Inflammatory macrophage treated with lipopolysaccharide for 4 hours (primary cell): ENCODE measurements at regions not wholly inside any gene's neighbourhood (a gene's known extent, or its start where the extent isn't known, plus 50 kb on each side); places are given as distances from the start of the nearest gene placed in this dataset.
"Not testable (repeated sequence)": the region's sequence is repeated elsewhere in the genome, so short reads cannot be mapped to it uniquely, and the experiment has no call there.

Experiments
- DNase-seq: peaks from one replicate; pipeline ENCODE4 v3.0.0-alpha.2; 2020

GRCh38 chr1:38201431-38201830 lies 154.8 kb upstream of the POU3F1 start:
- no peak for DNase-seq

GRCh38 chr1:38198621-38199020 lies 152.0 kb upstream of the POU3F1 start:
- no peak for DNase-seq

GRCh38 chr1:38198099-38198498 lies 151.5 kb upstream of the POU3F1 start:
- DNase-seq = no peak

GRCh38 chr1:38197312-38198061 lies 150.9 kb upstream of the POU3F1 start:
- DNase-seq = no peak

- DNase-seq = no peak
Observed at GRCh38 chr1:38194472-38194871, 147.9 kb upstream of the POU3F1 start.

- no peak for DNase-seq
Observed at GRCh38 chr1:38193040-38193439, 146.4 kb upstream of the POU3F1 start.

GRCh38 chr1:38191461-38191860 lies 144.9 kb upstream of the POU3F1 start:
- no peak for DNase-seq

GRCh38 chr1:38190983-38191382 lies 144.4 kb upstream of the POU3F1 start:
- DNase-seq = no peak

- DNase-seq = no peak
Observed at GRCh38 chr1:38187552-38187951, 141.0 kb upstream of the POU3F1 start.

GRCh38 chr1:38186566-38186965 lies 140.0 kb upstream of the POU3F1 start:
- peak; percentile 35 for DNase-seq

- no peak for DNase-seq
Observed at GRCh38 chr1:38185913-38186312, 139.3 kb upstream of the POU3F1 start.

- no peak for DNase-seq
Observed at GRCh38 chr1:38183747-38184146, 137.2 kb upstream of the POU3F1 start.

GRCh38 chr1:38183096-38183495 lies 136.5 kb upstream of the POU3F1 start:
- no peak for DNase-seq

- not testable (repeated sequence) for DNase-seq
Observed at GRCh38 chr1:38180388-38180787, 133.8 kb upstream of the POU3F1 start.

- DNase-seq = no peak
Observed at GRCh38 chr1:38179483-38179882, 132.9 kb upstream of the POU3F1 start.

GRCh38 chr1:38178216-38178615 lies 131.6 kb upstream of the POU3F1 start:
- no peak for DNase-seq

- no peak for DNase-seq
Observed at GRCh38 chr1:38175121-38175520, 128.5 kb upstream of the POU3F1 start.

- DNase-seq = peak; percentile 45
Observed at GRCh38 chr1:38173848-38174247, 127.3 kb upstream of the POU3F1 start.

GRCh38 chr1:38173157-38173831 lies 126.7 kb upstream of the POU3F1 start:
- peak; percentile 80 for DNase-seq

GRCh38 chr1:38169121-38169520 lies 122.5 kb upstream of the POU3F1 start:
- no peak for DNase-seq

- DNase-seq = no peak
Observed at GRCh38 chr1:38168365-38168764, 121.8 kb upstream of the POU3F1 start.

- DNase-seq = no peak
Observed at GRCh38 chr1:38166461-38166860, 119.9 kb upstream of the POU3F1 start.

- DNase-seq = no peak
Observed at GRCh38 chr1:38153778-38154470, 107.3 kb upstream of the POU3F1 start.
